B cell (primary cell): ENCODE measurements at regions not wholly inside any gene's neighbourhood (a gene's known extent, or its start where the extent isn't known, plus 50 kb on each side); places are given as distances from the start of the nearest gene placed in this dataset.
"Not testable (repeated sequence)": the region's sequence is repeated elsewhere in the genome, so short reads cannot be mapped to it uniquely, and the experiment has no call there.

Source experiments
- ATAC-seq: fragments of 200-7000 bp; cut with Tn5 transposase; one replicate; pipeline ENCODE4 v1.10.0; 2021; ENCODE audit warnings: low read depth, mild to moderate bottlenecking, moderate number of reproducible peaks, moderate library complexity
- CTCF ChIA-PET: fragments of 350-600 bp; sonication (Branson Sonifier 250); formaldehyde crosslinking; loops from one replicate; lab custom pipeline; 2021; ENCODE audit warnings: antibody characterized with exemption, inconsistent platforms; lab: Charles Lee
- POLR2A ChIA-PET: fragments of 350-600 bp; sonication (Branson Sonifier 250); formaldehyde crosslinking; loops from one replicate; lab custom pipeline; 2021; ENCODE audit warnings: antibody characterized with exemption; lab: Charles Lee
- DNase-seq: peaks from one replicate; pipeline ENCODE4 v3.0.0; 2013
- H2AFZ ChIP-seq: 2 replicates; pipeline ENCODE4 v1.6.1; 2012; ENCODE audit warnings: mild to moderate bottlenecking, low read depth, low read length; ENCODE audit not compliant: insufficient read depth, poor library complexity, severe bottlenecking
- H3K27ac ChIP-seq, 2 donors: 1 replicate in 1 of 2; 2 replicates in 1 of 2; pipeline ENCODE4 v1.5.1; 2012 to 2013; ENCODE audit warnings: low read length in 2 of 2, mild to moderate bottlenecking in 2 of 2, moderate library complexity in 1 of 2
- H3K27me3 ChIP-seq, 4 experiments: fragments of 200-600 bp in 1 of 4; sonication (generic) in 1 of 4; replicated peaks in 1 of 4; 1 replicate in 2 of 4; 2 replicates in 2 of 4; pipeline versions ENCODE4 v1.6.1 to v1.7.0; 2013 to 2016; ENCODE audit warnings: low read length in 3 of 4, mild to moderate bottlenecking in 2 of 4, mixed read lengths in 1 of 4, moderate library complexity in 1 of 4; ENCODE audit not compliant: insufficient read depth in 4 of 4, control insufficient read depth in 3 of 4; ENCODE audit errors: control extremely low read depth in 1 of 4
- H3K36me3 ChIP-seq, 2 experiments: replicated peaks in 1 of 2; 1 replicate in 1 of 2; 2 replicates in 1 of 2; pipeline versions ENCODE4 v1.6.1 to v1.7.1; 2013; ENCODE audit warnings: low read length in 1 of 2; ENCODE audit not compliant: insufficient read depth in 2 of 2, control insufficient read depth in 1 of 2; ENCODE audit errors: control extremely low read depth in 1 of 2, extremely low read depth in 1 of 2
- H3K4me1 ChIP-seq, 2 donors: fragments of 200-600 bp in 1 of 2; sonication (generic) in 1 of 2; 1 replicate in 1 of 2; 2 replicates in 1 of 2; pipeline versions ENCODE4 v1.5.1 to v1.6.1; 2013 to 2017; ENCODE audit warnings: low read length in 2 of 2; ENCODE audit not compliant: control insufficient read depth in 2 of 2, insufficient read depth in 2 of 2
- H3K4me2 ChIP-seq: replicated peaks from 2 replicates; pipeline ENCODE3; 2012; ENCODE audit warnings: mild to moderate bottlenecking, low read depth, low read length; ENCODE audit not compliant: poor library complexity, severe bottlenecking
- H3K4me3 ChIP-seq, 5 experiments: fragments of 200-600 bp in 1 of 5; sonication (generic) in 1 of 5; 1 replicate in 3 of 5; 2 replicates in 2 of 5; pipeline versions ENCODE4 v1.5.1 to v1.7.0; 2011 to 2016; ENCODE audit warnings: low read length in 4 of 5, mild to moderate bottlenecking in 4 of 5, low read depth in 2 of 5, control low read depth in 1 of 5, moderate library complexity in 1 of 5; ENCODE audit not compliant: insufficient read depth in 1 of 5; ENCODE audit errors: control extremely low read depth in 1 of 5, extremely low read depth in 1 of 5
- H3K79me2 ChIP-seq: fragments of 200-600 bp; sonication (generic); one replicate; pipeline ENCODE4 v1.6.0; 2016; ENCODE audit warnings: low read length; ENCODE audit not compliant: control insufficient read depth, insufficient read depth
- H3K9ac ChIP-seq: fragments of 200-600 bp; sonication (generic); 2 replicates; pipeline ENCODE4 v1.6.1; 2017; ENCODE audit warnings: mild to moderate bottlenecking, low read length, moderate library complexity
- H3K9me3 ChIP-seq, 3 donors: one replicate each; pipeline versions ENCODE4 v1.6.1 to v1.7.1; 2013; ENCODE audit warnings: low read length in 2 of 3; ENCODE audit not compliant: control insufficient read depth in 2 of 3, insufficient read depth in 1 of 3; ENCODE audit errors: control extremely low read depth in 1 of 3
- H4K20me1 ChIP-seq: 2 replicates; pipeline ENCODE4 v1.6.0; 2012; ENCODE audit warnings: mild to moderate bottlenecking, low read length; ENCODE audit not compliant: insufficient read depth, control insufficient read depth, poor library complexity, severe bottlenecking
- H3K27ac Mint-ChIP-seq: one replicate; pipeline ENCODE4 v1.8.0; 2021; ENCODE audit warnings: mixed read lengths
- H3K27me3 Mint-ChIP-seq: one replicate; pipeline ENCODE4 v1.8.0; 2021; ENCODE audit warnings: mixed read lengths
- H3K4me1 Mint-ChIP-seq: one replicate; pipeline ENCODE4 v1.8.0; 2021; ENCODE audit warnings: mixed read lengths
- H3K4me3 Mint-ChIP-seq: one replicate; pipeline ENCODE4 v1.8.0; 2021; ENCODE audit warnings: mixed read lengths
- H3K9me3 Mint-ChIP-seq: one replicate; pipeline ENCODE4 v1.8.0; 2022; ENCODE audit warnings: mixed read lengths; ENCODE audit not compliant: insufficient read depth
- CTCF ChIP-seq: fragments of 200-600 bp; IDR thresholded peaks from one replicate; pipeline ENCODE4 v1.8.0; 2022; ENCODE audit warnings: antibody characterized with exemption, mild to moderate bottlenecking
- EZH2 ChIP-seq: IDR thresholded peaks from 2 replicates; pipeline ENCODE4 v1.6.1; 2012; ENCODE audit warnings: borderline replicate concordance, low read depth, mild to moderate bottlenecking, moderate library complexity, low read length; ENCODE audit not compliant: insufficient read depth, poor library complexity, severe bottlenecking
- WGBS: methylation state at CpG from one replicate; pipeline ENCODE4 v1.1.5; 2013; ENCODE audit warnings: missing lambda C conversion rate; ENCODE audit not compliant: insufficient coverage; 5-methylcytosine and 5-hydroxymethylcytosine counted together
- intact Hi-C: fragments of 100-400 bp; cut with micrococcal nuclease; formaldehyde crosslinking; loops from one replicate; pipeline ENCODE4 v1.10.0; 2022

GRCh38 chr6:117795234-117795633 lies 111.8 kb upstream of the SLC35F1 start:
- intact Hi-C loops, result no loop called here
- H3K9me3 ChIP-seq, result no peaks in the 10 kb centered on the region
- no peaks in the 10 kb centered on the region for H3K36me3 ChIP-seq
- no peak overlapping the region for H3K4me2 ChIP-seq
- Mint-ChIP-seq H3K27me3 (no peaks in the 10 kb centered on the region), H3K9me3 (no peaks in the 10 kb centered on the region), H3K27ac (no peak overlapping the region), H3K4me3 (no peak overlapping the region), H3K4me1 (no peaks in the 10 kb centered on the region)
- ATAC-seq (no peak), DNase-seq (no peak)
- no peak overlapping the region for H3K9ac ChIP-seq
- ChIA-PET CTCF (no interaction called here), POLR2A (no interaction called here)
- TF ChIP-seq EZH2 (no peak), CTCF (no peak)
- H3K4me3 ChIP-seq, result no peak overlapping the region
- H3K79me2 ChIP-seq, result no peaks in the 10 kb centered on the region
- H2AFZ ChIP-seq, result no peak overlapping the region
- H4K20me1 ChIP-seq, result no peaks in the 10 kb centered on the region
- no peaks in the 10 kb centered on the region for H3K4me1 ChIP-seq
- H3K27me3 ChIP-seq, result no peaks in the 10 kb centered on the region
- no CpG with 5 or more reads among the region's 1 CpG for WGBS
- no peak overlapping the region for H3K27ac ChIP-seq

GRCh38 chr6:117798819-117799218 lies 108.2 kb upstream of the SLC35F1 start:
- CTCF ChIA-PET, H3K27me3 Mint-ChIP-seq, H2AFZ ChIP-seq, H3K4me1 ChIP-seq, intact Hi-C loops, ATAC-seq, H3K36me3 ChIP-seq, H3K27me3 ChIP-seq, DNase-seq, POLR2A ChIA-PET, H3K9me3 Mint-ChIP-seq, H3K4me3 Mint-ChIP-seq, H3K4me3 ChIP-seq, H3K9ac ChIP-seq, H3K27ac ChIP-seq, H3K4me2 ChIP-seq, H3K9me3 ChIP-seq, H3K27ac Mint-ChIP-seq, H4K20me1 ChIP-seq, H3K4me1 Mint-ChIP-seq, H3K79me2 ChIP-seq: not testable (repeated sequence)
- no CpG with 5 or more reads among the region's 2 CpGs for whole genome bisulfite sequencing
